GM12892 (cell line): ENCODE measurements at regions not wholly inside any gene's neighbourhood (a gene's known extent, or its start where the extent isn't known, plus 50 kb on each side); places are given as distances from the start of the nearest gene placed in this dataset.

Experiments used
- POLR2A ChIP-seq: IDR thresholded peaks from 2 replicates; pipeline ENCODE4 v1.6.1; 2011; ENCODE audit warnings: low read depth, low read length, control low read depth
- TAF1 ChIP-seq: IDR thresholded peaks from 2 replicates; pipeline ENCODE4 v1.6.1; 2011; ENCODE audit warnings: low read depth, mild to moderate bottlenecking, control low read depth, low read length, borderline replicate concordance

- TF ChIP-seq POLR2A (no peak), TAF1 (no peak)
Observed at GRCh38 chr5:3122985-3123762, 371.7 kb upstream of the IRX2 start.
